Osteoblast (primary cell): ENCODE measurements at regions not wholly inside any gene's neighbourhood (a gene's known extent, or its start where the extent isn't known, plus 50 kb on each side); places are given as distances from the start of the nearest gene placed in this dataset.

Source experiments
- DNase-seq: peaks from one replicate; pipeline ENCODE4 v3.0.0; 2011; ENCODE audit warnings: low spot score, mixed read lengths; ENCODE audit not compliant: insufficient read length; ENCODE audit errors: missing footprints
- H2AFZ ChIP-seq: 2 replicates; pipeline ENCODE4 v1.6.0; 2011; ENCODE audit warnings: mild to moderate bottlenecking, low read length
- H3K27ac ChIP-seq: 2 replicates; pipeline ENCODE4 v1.5.1; 2011; ENCODE audit warnings: mild to moderate bottlenecking, low read depth, low read length, moderate library complexity
- H3K27me3 ChIP-seq: 2 replicates; pipeline ENCODE4 v1.6.0; 2012; ENCODE audit warnings: mild to moderate bottlenecking, control low read depth, inconsistent platforms, low read length, moderate library complexity; ENCODE audit not compliant: insufficient read depth
- H3K36me3 ChIP-seq: 2 replicates; pipeline ENCODE4 v1.5.1; 2011; ENCODE audit warnings: mild to moderate bottlenecking, low read length, control low read depth, moderate library complexity; ENCODE audit not compliant: insufficient read depth
- H3K4me1 ChIP-seq: 2 replicates; pipeline ENCODE4 v1.5.1; 2011; ENCODE audit warnings: mild to moderate bottlenecking, low read length, control low read depth, moderate library complexity; ENCODE audit not compliant: insufficient read depth
- H3K4me2 ChIP-seq: 2 replicates; pipeline ENCODE4 v1.6.0; 2011; ENCODE audit warnings: mild to moderate bottlenecking, low read length; ENCODE audit not compliant: insufficient read depth
- H3K4me3 ChIP-seq: fragments of 200-600 bp; sonication (generic); 3 replicates; pipeline ENCODE4 v1.5.1; 2012; ENCODE audit warnings: mild to moderate bottlenecking, low read length, inconsistent platforms; ENCODE audit not compliant: insufficient read depth
- H3K79me2 ChIP-seq: 2 replicates; pipeline ENCODE4 v1.6.0; 2012; ENCODE audit warnings: mild to moderate bottlenecking, low read length, control low read depth, inconsistent platforms; ENCODE audit not compliant: insufficient read depth
- H3K9me3 ChIP-seq: 2 replicates; pipeline ENCODE4 v1.5.1; 2011; ENCODE audit warnings: low read depth, low read length, control low read depth
- H4K20me1 ChIP-seq: 2 replicates; pipeline ENCODE4 v1.6.0; 2012; ENCODE audit warnings: mild to moderate bottlenecking, low read length, control low read depth; ENCODE audit not compliant: insufficient read depth
- TF ChIP-seq, protein P1 (sequence below): IDR thresholded peaks from 2 replicates; pipeline ENCODE4 v1.5.1; 2011; ENCODE audit warnings: mild to moderate bottlenecking, low read depth, low read length, moderate library complexity; ENCODE audit errors: extremely low read depth

DNA sequence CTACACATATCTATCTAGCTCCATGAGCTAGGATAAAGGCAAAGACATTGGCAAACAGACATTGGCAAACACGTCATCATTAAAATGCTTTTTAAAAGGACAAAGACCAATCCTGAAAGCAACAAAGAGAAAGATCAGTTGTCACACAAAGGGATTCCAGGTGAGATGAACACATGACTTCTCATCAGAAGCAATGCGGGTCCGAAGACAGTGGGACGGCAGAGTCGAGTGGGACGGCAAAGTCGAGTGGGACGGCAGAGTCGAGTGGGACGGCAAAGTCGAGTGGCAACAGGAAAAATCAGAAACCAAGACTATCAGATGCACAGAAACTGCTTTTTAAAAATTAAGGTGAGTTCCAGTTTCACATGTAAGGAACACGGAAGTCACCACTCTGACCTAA lies 609.5 kb downstream of the BRD1 start:
- H3K9me3 ChIP-seq, result peaks cover 2% of the 10 kb centered on the region
- TF ChIP-seq, protein P1, sequence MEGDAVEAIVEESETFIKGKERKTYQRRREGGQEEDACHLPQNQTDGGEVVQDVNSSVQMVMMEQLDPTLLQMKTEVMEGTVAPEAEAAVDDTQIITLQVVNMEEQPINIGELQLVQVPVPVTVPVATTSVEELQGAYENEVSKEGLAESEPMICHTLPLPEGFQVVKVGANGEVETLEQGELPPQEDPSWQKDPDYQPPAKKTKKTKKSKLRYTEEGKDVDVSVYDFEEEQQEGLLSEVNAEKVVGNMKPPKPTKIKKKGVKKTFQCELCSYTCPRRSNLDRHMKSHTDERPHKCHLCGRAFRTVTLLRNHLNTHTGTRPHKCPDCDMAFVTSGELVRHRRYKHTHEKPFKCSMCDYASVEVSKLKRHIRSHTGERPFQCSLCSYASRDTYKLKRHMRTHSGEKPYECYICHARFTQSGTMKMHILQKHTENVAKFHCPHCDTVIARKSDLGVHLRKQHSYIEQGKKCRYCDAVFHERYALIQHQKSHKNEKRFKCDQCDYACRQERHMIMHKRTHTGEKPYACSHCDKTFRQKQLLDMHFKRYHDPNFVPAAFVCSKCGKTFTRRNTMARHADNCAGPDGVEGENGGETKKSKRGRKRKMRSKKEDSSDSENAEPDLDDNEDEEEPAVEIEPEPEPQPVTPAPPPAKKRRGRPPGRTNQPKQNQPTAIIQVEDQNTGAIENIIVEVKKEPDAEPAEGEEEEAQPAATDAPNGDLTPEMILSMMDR, result no peak
- no peak overlapping the region for H3K27ac ChIP-seq
- H3K4me2 ChIP-seq, result no peak overlapping the region
- no peaks in the 10 kb centered on the region for H3K4me1 ChIP-seq
- H2AFZ ChIP-seq, result no peak overlapping the region
- H3K36me3 ChIP-seq, result no peaks in the 10 kb centered on the region
- no peaks in the 10 kb centered on the region for H4K20me1 ChIP-seq
- no peaks in the 10 kb centered on the region for H3K79me2 ChIP-seq
- no peaks in the 10 kb centered on the region for H3K27me3 ChIP-seq
- no peak for DNase-seq
- H3K4me3 ChIP-seq, result no peak overlapping the region

GRCh38 chr22:49216579-49216978 lies 611.1 kb downstream of the BRD1 start:
- Histone ChIP-seq H3K4me1 (no peaks in the 10 kb centered on the region), H3K79me2 (no peaks in the 10 kb centered on the region), H3K27me3 (no peaks in the 10 kb centered on the region), H3K27ac (no peak overlapping the region), H4K20me1 (no peaks in the 10 kb centered on the region), H2AFZ (no peak overlapping the region), H3K4me3 (no peak overlapping the region), H3K36me3 (no peaks in the 10 kb centered on the region), H3K9me3 (peaks cover 2% of the 10 kb centered on the region), H3K4me2 (no peak overlapping the region)
- TF ChIP-seq, protein P1, result no peak
- no peak for DNase-seq

DNA sequence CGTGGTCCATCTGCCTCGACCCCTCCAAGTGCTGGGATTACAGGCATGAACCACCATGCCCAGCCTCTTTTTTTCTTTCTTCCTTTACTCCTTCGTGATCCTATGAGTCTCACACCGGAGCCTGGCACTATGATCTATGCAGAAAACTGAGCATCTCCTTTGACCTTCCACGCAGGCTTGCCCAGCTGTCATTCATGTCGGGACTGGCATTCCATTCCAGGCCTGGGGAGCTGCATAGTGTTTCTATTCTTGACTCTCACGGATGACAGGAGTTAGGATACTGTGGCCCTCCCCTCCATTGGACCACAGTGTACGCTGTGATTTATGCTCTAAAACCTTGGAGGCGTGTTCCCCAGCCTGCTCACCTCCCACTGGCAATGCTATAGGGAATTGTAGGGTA lies 611.8 kb downstream of the BRD1 start:
- peak; percentile 63 for DNase-seq
- Histone ChIP-seq H3K4me2 (no peak overlapping the region), H3K79me2 (no peaks in the 10 kb centered on the region), H3K27me3 (no peaks in the 10 kb centered on the region), H4K20me1 (no peaks in the 10 kb centered on the region), H3K27ac (no peak overlapping the region), H3K4me3 (no peak overlapping the region), H3K9me3 (peaks cover 2% of the 10 kb centered on the region), H3K36me3 (no peaks in the 10 kb centered on the region), H2AFZ (no peak overlapping the region), H3K4me1 (no peaks in the 10 kb centered on the region)
- TF ChIP-seq, protein P1, result no peak

DNA sequence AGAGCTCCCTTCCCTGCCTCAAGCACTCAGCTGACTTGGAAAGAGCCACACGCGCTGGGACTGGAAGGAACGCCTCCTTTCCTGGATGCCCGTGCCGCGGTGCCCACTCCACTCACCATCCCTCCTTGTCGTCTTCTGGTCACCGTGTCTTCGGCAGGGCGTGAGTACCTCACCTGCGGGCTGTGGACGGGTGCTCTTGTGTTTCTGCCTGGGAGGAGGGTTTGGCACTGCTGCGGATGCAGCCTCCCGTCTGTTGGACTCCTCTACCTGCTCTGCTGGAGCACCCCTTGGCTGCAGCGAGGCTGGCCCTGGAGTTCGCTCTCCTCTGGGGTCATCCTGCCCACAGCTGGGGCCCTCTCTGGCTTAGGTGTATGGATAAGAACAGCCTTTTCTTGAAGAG lies 612.7 kb downstream of the BRD1 start:
- no peak overlapping the region for H3K4me3 ChIP-seq
- H4K20me1 ChIP-seq, result no peaks in the 10 kb centered on the region
- H3K9me3 ChIP-seq, result peaks cover 2% of the 10 kb centered on the region
- no peak for DNase-seq
- no peak overlapping the region for H2AFZ ChIP-seq
- H3K4me2 ChIP-seq, result no peak overlapping the region
- H3K4me1 ChIP-seq, result no peaks in the 10 kb centered on the region
- no peaks in the 10 kb centered on the region for H3K36me3 ChIP-seq
- no peak overlapping the region for H3K27ac ChIP-seq
- TF ChIP-seq, protein P1, result no peak
- H3K27me3 ChIP-seq, result no peaks in the 10 kb centered on the region
- no peaks in the 10 kb centered on the region for H3K79me2 ChIP-seq
